Lower leg skin (tissue), 4 donors: ENCODE measurements at regions not wholly inside any gene's neighbourhood (a gene's known extent, or its start where the extent isn't known, plus 50 kb on each side); places are given as distances from the start of the nearest gene placed in this dataset.
"Not testable (repeated sequence)": the region's sequence is repeated elsewhere in the genome, so short reads cannot be mapped to it uniquely, and the experiment has no call there.

Experiments
- DNase-seq, 2 donors: peaks; one replicate each; pipeline ENCODE4 v3.0.0-alpha.2; 2019; ENCODE audit warnings: low spot score in 2 of 2
- H3K4me3 ChIP-seq: fragments of 200-600 bp; sonication (generic); 2 replicates; pipeline ENCODE4 v1.5.1; 2017; ENCODE audit warnings: mild to moderate bottlenecking, low read depth; ENCODE audit not compliant: poor library complexity, severe bottlenecking
- POLR2A ChIP-seq, 2 donors: fragments of 450-650 bp; IDR thresholded peaks; one replicate each; pipeline ENCODE4 v1.6.1; 2016 to 2017; ENCODE audit warnings: antibody characterized with exemption in 2 of 2, mild to moderate bottlenecking in 1 of 2, moderate library complexity in 1 of 2
- WGBS, 2 donors: methylation state at CpG; one replicate each; pipeline ENCODE4 v1.1.5; 2018; 5-methylcytosine and 5-hydroxymethylcytosine counted together
- intact Hi-C: fragments of 100-400 bp; cut with DNase I; formaldehyde crosslinking; loops from one replicate; pipeline ENCODE4 v1.15.0; 2023; ENCODE audit warnings: low total_unique reads
- TF ChIP-seq, protein P1 (sequence below), 3 donors: fragments of 450-650 bp; IDR thresholded peaks; one replicate each; pipeline ENCODE4 v1.5.1; 2016; ENCODE audit warnings: antibody characterized with exemption in 3 of 3, mild to moderate bottlenecking in 3 of 3, moderate library complexity in 2 of 3

GRCh38 chr13:21310220-21310619, 133.8 kb downstream of the MRPL57 start:
- 34 to 61% methylated on average over 3 of the region's 3 CpGs for WGBS, 2 donors
- intact Hi-C loops = no loop called here
- H3K4me3 ChIP-seq = no peak overlapping the region
- no peak for TF ChIP-seq POLR2A (IDR thresholded peaks at IDR 0.05)
- TF ChIP-seq, protein P1, sequence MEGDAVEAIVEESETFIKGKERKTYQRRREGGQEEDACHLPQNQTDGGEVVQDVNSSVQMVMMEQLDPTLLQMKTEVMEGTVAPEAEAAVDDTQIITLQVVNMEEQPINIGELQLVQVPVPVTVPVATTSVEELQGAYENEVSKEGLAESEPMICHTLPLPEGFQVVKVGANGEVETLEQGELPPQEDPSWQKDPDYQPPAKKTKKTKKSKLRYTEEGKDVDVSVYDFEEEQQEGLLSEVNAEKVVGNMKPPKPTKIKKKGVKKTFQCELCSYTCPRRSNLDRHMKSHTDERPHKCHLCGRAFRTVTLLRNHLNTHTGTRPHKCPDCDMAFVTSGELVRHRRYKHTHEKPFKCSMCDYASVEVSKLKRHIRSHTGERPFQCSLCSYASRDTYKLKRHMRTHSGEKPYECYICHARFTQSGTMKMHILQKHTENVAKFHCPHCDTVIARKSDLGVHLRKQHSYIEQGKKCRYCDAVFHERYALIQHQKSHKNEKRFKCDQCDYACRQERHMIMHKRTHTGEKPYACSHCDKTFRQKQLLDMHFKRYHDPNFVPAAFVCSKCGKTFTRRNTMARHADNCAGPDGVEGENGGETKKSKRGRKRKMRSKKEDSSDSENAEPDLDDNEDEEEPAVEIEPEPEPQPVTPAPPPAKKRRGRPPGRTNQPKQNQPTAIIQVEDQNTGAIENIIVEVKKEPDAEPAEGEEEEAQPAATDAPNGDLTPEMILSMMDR (IDR thresholded peaks at IDR 0.05) = no peak
- no peak for DNase-seq

DNA sequence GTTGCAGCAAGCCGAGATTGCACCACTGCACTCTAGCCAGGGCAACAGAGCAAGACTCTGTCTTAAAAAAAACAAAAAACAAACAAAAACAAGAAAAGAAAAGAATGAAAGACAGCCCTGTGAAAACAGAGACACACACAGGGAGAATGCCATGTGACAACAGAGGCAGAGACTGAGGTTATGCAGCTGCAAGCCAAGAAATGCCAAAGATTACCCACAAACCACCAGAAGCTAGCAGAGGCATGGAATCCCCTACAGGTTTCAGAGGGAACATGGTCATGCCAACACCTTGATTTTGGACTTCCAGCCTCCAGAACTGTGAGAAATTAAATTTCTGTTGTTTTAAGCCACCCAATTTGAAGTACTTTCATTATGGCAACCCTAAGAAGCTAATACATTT, 138.5 kb downstream of the MRPL57 start:
- DNase-seq, H3K4me3 ChIP-seq, intact Hi-C loops: not testable (repeated sequence)
- 94 to 100% methylated on average over 1 of the region's 1 CpG for WGBS, 2 donors

DNA sequence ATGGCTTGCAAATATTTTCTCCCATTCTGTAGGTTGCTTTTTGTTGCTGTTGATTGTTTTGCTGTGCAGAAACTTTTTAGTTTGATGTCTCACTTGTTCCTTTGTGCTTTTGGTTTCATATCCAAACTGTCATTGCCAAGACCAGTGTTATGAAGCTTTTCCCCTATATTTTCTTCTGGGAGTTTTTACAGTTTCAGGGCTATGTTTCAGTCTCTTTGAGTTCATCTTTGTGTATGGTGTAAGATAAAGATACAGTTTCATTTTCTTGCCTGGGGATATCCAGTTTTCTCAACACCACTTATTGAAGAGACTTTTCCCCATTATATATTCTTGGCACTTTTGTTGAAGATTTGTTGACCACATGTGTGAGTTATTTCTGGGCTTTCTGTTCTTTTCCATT, 139.9 kb downstream of the MRPL57 start:
- no peak for TF ChIP-seq POLR2A (IDR thresholded peaks at IDR 0.05)
- TF ChIP-seq, protein P1 (IDR thresholded peaks at IDR 0.05) = no peak
- intact Hi-C loops = no loop called here

GRCh38 chr13:21318891-21319532, 140.1 kb downstream of the ZDHHC20 start:
- DNase-seq = no peak
- TF ChIP-seq POLR2A (IDR thresholded peaks at IDR 0.05) = no peak
- TF ChIP-seq, protein P1 (IDR thresholded peaks at IDR 0.05) = no peak
- intact Hi-C loops = no loop called here
- no peak overlapping the region for H3K4me3 ChIP-seq
- WGBS, 2 donors = 50 to 60% methylated on average over 48 to 50 of the region's 50 CpGs

More for the DNA sequence above, 139.9 kb downstream of the MRPL57 start:
- no peak overlapping the region for H3K4me3 ChIP-seq
- no peak for DNase-seq

GRCh38 chr13:21319869-21320641, 139.0 kb downstream of the ZDHHC20 start:
- H3K4me3 ChIP-seq = no peak overlapping the region
- TF ChIP-seq, protein P1 (IDR thresholded peaks at IDR 0.05) = no peak
- TF ChIP-seq POLR2A (IDR thresholded peaks at IDR 0.05) = no peak
- intact Hi-C loops = no loop called here
- 96 to 97% methylated on average over 40 of the region's 40 CpGs for WGBS, 2 donors
- DNase-seq = no peak

DNA sequence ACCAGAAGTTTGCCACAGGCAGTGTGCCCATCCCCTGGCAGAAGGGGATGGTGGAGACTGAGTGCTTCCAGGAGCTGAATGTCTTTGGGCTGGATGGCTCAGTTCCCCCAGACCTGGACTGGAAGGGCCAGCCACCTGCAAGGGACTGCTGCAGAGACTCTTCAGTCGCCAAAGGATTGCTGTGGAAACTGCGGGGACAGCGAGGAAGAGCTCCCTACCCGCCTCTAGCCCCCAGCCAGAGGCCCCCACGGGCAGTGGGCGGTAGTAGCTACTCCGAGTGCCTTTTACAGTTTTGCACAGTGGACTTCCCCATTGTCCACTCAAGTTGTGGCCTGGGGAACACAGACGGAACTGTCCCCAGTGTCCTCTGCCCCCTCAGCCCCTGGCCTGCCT, 138.5 kb downstream of the ZDHHC20 start:
- WGBS, 2 donors = 88 to 97% methylated on average over 8 of the region's 8 CpGs
- TF ChIP-seq POLR2A (IDR thresholded peaks at IDR 0.05) = no peak
- TF ChIP-seq, protein P1 (IDR thresholded peaks at IDR 0.05) = no peak
- DNase-seq = no peak
- intact Hi-C loops = no loop called here
- H3K4me3 ChIP-seq = no peak overlapping the region
